ENCODE measurements at regions not wholly inside any gene's neighbourhood (a gene's known extent, or its start where the extent isn't known, plus 50 kb on each side); places are given as distances from the start of the nearest gene placed in this dataset.

DNA sequence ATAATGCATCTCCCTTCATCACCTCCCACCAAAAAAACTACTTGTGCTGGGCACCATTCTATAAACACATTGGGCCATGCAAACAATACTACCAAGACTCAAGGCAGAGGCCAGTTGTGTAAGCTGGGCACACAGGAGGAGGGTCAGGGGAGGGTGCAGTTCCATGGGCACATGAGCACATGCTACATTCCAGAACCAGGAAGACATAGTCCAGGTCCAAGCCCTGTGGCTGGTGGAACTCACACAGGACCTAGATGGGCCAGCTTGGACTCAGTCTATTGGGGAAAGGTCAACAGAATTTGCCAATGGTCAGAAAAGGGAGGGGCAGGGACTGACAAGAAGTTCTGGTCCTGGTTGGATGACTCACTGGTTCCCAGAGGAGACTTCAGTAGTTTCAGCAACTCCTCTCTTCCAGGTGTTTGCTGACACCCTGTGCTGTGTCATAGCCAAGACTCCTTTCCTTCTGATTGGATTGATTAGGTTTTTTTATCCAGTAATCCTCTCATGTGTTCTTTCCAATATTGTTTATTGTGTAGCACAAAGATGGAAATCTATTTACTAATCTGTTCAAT, 249.7 kb downstream of the C1orf94 start:
- TF ChIP-seq CTCF (IDR thresholded peaks at IDR 0.05; ENCODE audit: poor library complexity) (no peak), EZH2 (IDR thresholded peaks at IDR 0.05; ENCODE audit: borderline replicate concordance) (no peak), EZH2phosphoT487 (IDR thresholded peaks at IDR 0.05; ENCODE audit: low read depth, severe bottlenecking, unreplicated experiment) (no peak)

Measured in hepatocyte (in vitro differentiated cells).